ENCODE measurements at regions not wholly inside any gene's neighbourhood (a gene's known extent, or its start where the extent isn't known, plus 50 kb on each side); places are given as distances from the start of the nearest gene placed in this dataset.

GRCh38 chr6:1251198-1252155 lies 60.4 kb upstream of the FOXQ1 start:
- TF ChIP-seq, protein P1, sequence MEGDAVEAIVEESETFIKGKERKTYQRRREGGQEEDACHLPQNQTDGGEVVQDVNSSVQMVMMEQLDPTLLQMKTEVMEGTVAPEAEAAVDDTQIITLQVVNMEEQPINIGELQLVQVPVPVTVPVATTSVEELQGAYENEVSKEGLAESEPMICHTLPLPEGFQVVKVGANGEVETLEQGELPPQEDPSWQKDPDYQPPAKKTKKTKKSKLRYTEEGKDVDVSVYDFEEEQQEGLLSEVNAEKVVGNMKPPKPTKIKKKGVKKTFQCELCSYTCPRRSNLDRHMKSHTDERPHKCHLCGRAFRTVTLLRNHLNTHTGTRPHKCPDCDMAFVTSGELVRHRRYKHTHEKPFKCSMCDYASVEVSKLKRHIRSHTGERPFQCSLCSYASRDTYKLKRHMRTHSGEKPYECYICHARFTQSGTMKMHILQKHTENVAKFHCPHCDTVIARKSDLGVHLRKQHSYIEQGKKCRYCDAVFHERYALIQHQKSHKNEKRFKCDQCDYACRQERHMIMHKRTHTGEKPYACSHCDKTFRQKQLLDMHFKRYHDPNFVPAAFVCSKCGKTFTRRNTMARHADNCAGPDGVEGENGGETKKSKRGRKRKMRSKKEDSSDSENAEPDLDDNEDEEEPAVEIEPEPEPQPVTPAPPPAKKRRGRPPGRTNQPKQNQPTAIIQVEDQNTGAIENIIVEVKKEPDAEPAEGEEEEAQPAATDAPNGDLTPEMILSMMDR (IDR thresholded peaks at IDR 0.05): no peak
- no peak for TF ChIP-seq POLR2A (IDR thresholded peaks at IDR 0.05)

All from esophagus squamous epithelium (tissue), 4 donors.